ENCODE measurements at regions not wholly inside any gene's neighbourhood (a gene's known extent, or its start where the extent isn't known, plus 50 kb on each side); places are given as distances from the start of the nearest gene placed in this dataset.
A peak's percentile ranks its signal among the peaks of the same experiment; 100 is the strongest.
"Not testable (repeated sequence)": the region's sequence is repeated elsewhere in the genome, so short reads cannot be mapped to it uniquely, and the experiment has no call there.

DNA sequence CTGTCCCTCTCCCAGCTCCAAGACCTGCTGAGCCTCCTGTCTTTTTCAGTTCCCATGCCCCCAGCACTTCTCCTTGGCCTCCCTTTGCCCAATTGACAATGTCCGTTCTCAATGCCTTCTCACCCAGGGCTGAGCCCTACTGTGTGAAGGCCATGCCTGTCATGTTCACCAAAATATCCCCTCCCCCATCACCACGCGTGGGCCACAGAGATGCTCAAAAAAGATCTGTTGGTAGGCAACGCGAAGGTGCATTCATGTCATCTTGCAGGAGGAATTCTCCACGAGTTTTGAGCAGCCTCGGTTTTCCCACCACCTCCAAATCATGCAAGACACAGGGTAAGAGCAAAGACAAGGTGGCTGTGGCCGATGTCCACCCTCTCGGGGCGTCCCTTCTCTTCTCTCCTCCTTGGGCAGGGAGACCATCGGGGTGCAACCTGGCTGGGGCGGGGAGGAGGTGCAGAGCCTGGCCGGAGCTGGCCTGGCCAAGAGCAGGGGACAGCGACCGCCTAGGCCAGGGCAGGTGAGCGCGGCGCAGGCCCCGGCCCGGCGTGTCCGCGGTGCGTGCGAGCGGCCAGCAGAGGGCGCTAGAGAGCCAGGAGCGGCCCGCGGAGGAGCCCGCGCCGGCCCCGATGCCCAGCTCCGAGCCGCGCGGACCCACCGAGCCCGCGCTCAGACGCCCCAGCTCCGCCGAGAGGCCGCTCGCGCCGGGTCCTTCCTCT is 56.3 kb upstream of the KRTAP5-11 start:
- DNase-seq: peak; percentile 56

DNA sequence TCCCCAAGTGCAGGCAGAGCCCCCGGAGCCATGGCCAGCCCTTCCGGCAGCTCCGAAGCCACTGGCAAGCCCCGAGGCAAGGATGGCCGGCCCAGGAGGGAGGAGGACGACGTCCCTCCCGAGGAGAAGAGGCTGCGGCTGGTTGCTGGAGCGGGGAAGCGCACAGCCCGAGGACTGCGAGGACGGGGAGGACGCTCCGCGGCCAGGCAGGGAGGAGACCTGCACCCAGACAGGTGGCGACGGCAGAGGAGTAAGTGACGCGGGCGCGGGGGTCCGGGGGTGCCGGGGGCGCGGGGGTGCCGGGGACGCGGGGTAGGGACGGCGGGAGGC is 56.8 kb upstream of the KRTAP5-11 start:
- DNase-seq: peak; percentile 26

- DNase-seq: not testable (repeated sequence)
Measured at GRCh38 chr11:71639916-71640315, 57.2 kb upstream of the KRTAP5-11 start.

DNA sequence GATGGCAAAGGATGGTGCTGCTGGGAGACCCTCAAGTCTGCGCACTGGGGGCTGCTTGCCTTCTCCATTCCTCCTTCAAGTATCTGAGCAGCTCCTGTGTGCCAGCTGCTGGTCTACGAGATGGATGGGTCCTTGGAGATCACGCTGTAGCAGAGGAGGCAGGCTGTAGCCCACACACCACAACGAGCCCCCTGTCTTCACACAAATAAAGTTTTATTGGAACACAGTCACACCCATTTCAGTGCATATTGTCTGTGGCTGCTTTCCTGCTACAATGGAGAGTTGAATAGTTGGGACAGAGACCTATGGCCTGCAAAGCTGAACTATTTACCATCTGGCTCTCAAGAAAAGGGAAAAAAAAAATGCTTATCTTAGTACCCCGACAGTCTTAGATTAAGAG is 64.4 kb upstream of the KRTAP5-11 start:
- DNase-seq: not testable (repeated sequence)

DNA sequence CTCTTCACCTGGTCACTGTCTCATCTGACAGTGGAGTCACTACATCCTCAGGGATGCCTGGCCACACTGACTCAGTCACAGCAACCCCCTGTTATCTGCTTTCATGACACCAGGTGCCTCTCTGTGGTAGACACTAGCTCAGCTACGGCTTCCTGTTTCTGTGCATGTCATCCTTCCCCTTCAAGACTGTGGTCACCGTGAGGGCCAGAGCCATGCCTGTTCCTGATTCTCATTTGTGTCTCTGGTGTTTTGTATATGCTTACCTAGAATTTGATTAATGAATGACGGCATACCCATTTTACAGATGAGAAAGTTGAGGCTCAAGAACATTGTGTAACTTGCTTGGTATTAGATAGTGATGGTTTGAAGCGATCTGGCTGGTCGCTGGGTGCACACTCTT is 70.3 kb upstream of the KRTAP5-11 start:
- not testable (repeated sequence) for DNase-seq

- DNase-seq: not testable (repeated sequence)
Measured at GRCh38 chr11:71654423-71654822, 71.7 kb upstream of the KRTAP5-11 start.

- DNase-seq: not testable (repeated sequence)
Measured at GRCh38 chr11:71655041-71655440, 72.4 kb upstream of the KRTAP5-11 start.

DNA sequence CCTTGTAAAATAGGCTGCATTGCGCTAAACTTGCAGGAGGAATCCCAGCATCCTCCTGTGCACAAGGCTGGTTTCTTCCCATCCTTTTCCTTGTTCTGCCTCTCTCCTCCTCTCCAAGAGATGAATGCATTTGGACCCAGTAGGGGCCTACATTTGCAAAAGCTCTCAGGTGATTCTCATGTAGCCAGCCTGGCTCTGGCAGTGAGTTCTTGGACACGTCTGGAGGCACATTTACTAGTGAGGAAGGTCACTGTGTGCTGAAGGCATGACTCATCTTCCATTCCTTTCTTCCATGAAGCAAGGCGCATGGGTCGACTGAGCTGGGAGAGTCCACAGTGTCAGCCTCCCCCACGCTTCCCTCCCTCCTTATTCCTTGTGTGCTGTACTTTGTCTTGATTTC is 73.8 kb upstream of the KRTAP5-11 start:
- DNase-seq: not testable (repeated sequence)

- DNase-seq: not testable (repeated sequence)
Measured at GRCh38 chr11:71664941-71665340, 82.3 kb upstream of the KRTAP5-11 start.

DNA sequence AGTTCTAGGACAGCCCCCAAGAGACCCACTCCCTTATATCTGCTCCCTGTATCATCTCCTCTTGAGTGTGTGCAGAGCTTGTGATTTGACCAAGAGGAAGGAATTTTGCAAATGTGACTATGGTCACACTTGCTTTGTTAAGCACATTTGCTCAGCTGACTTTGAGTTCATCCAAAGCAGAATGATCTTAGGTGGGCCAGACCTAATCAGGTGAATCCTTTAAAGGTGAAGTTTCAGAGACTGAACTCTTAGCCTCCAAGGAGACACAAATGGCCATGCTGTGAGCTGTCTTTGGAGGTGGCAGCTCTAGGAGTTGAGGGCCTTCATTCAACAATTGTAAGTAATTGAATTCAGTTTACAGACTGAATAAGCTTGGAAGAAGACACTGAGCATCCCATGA is 115.4 kb upstream of the KRTAP5-11 start:
- DNase-seq: not testable (repeated sequence)

DNA sequence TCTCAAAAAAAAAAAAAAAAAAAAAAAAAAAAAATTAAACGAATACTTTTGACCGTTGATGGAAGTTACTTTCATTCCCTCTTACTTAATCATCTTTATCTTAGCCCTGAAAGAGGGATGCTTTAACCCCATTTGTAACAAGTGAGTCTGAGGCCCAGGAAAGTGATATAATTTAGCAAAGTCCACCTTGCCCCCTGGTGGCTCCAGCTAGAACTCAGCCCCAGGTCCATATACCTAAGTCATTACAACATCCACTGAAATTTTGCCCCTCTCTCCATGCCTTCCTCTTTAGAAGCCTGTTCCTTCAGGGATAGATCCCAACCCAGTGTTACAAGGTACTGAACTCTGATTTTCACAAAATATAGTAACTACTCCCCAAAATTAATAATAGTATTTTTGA is 116.3 kb upstream of the KRTAP5-11 start:
- peak; percentile 17 for DNase-seq

GRCh38 chr11:71701435-71702291 is 119.0 kb upstream of the KRTAP5-11 start:
- DNase-seq: not testable (repeated sequence)

- DNase-seq: not testable (repeated sequence)
Measured at GRCh38 chr11:71705086-71705737, 122.5 kb upstream of the KRTAP5-11 start.

- not testable (repeated sequence) for DNase-seq
Measured at GRCh38 chr11:71705738-71706432, 123.2 kb upstream of the KRTAP5-11 start.

DNA sequence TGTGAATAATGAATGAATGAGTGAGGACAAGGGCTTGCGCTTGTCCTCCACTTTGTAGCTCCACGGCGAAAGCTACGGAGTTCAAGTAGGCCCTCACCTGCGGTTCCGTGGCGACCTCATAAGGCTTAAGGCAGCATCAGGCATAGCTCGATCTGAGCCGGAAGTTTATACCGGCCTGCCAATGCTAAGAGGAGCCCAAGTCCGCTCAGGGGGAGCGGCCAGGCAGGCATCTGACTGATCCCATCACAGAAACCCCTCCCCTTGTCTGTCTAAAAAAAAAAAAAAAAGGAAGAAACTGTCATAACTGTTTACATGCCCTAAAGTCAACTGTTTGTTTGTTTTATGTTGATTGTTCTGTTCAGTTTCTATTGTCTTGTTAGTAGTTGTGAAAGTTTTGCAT is 124.4 kb upstream of the KRTAP5-11 start:
- DNase-seq: not testable (repeated sequence)

DNA sequence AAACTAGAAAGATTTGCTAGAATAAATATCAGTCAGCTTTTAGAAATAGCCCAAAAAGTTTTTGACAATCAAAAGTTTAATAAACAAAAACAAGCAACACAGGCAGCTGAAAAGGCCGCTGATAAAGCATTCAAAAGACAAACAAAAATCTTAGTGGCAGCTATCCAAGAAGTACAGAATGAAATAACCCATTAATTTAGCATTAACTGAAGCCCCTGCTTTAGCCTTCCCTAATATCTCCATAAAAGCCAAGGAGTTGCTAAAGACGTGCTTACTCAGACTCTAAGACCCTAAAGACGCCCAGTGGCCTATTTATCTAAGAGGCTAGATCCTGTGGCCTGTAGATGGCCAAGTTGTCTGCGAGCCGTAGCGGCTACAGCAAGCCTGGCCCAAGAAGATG is 123.5 kb upstream of the DEFB108B start:
- not testable (repeated sequence) for DNase-seq

- DNase-seq: not testable (repeated sequence)
Measured at GRCh38 chr11:71710171-71710671, 122.8 kb upstream of the DEFB108B start.

GRCh38 chr11:71710701-71711385 is 122.2 kb upstream of the DEFB108B start:
- DNase-seq: not testable (repeated sequence)

GRCh38 chr11:71712350-71712749 is 120.7 kb upstream of the DEFB108B start:
- DNase-seq: not testable (repeated sequence)

GRCh38 chr11:71712846-71713245 is 120.2 kb upstream of the DEFB108B start:
- not testable (repeated sequence) for DNase-seq

DNA sequence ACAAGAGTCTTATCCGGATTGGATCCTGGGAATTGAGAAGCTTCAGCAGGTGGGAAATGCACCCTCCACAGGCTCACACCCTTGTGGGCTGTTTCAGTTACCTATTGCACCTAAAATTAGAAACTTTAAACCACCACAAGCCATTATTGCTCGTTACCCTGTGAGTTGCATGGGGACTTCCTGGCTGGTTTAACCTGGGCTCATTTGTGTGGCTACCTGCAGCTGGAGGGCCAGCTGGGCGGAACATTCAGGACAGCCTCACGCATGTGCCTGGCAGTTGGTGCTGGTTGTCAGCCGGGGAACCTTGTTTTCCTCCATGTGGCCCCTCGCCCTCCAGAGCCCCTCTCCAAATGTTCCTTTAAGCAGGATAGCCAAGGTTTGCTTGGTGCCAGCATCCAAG is 118.5 kb upstream of the DEFB108B start:
- not testable (repeated sequence) for DNase-seq

DNA sequence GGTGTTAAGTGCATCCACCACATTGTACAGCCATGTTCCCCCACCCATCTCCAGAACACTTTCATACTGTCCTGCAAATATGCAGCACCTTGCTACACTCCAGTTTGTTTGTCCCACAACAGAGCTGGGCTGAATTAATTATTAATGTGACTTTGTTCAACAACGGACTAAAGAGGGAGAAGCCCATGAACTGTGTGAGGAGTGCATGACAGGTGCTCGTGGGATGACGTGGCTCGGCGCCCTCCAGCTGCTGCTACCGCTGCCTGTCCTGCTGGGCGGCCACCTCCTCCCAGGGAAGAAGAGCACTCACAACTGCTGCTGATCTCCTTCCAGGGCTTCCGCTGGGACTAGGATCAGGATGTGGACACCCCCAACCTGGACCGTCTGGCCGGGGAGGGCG is 111.2 kb upstream of the DEFB108B start:
- DNase-seq: not testable (repeated sequence)
